ENCODE measurements at regions not wholly inside any gene's neighbourhood (a gene's known extent, or its start where the extent isn't known, plus 50 kb on each side); places are given as distances from the start of the nearest gene placed in this dataset.

- no peak for TF ChIP-seq CTCF (IDR thresholded peaks at IDR 0.05)
- TF ChIP-seq POLR2A (IDR thresholded peaks at IDR 0.05): no peak
These were observed 151.4 kb upstream of the PRPS1L1 start for GRCh38 chr7:18179093-18179492.
